GM10266 (cell line): ENCODE measurements at regions not wholly inside any gene's neighbourhood (a gene's known extent, or its start where the extent isn't known, plus 50 kb on each side); places are given as distances from the start of the nearest gene placed in this dataset.

Experiments
- DNase-seq: peaks from one replicate; pipeline ENCODE4 v3.0.0; 2012; ENCODE audit errors: extremely low spot score
- TF ChIP-seq, protein P1 (sequence below): IDR thresholded peaks from 2 replicates; pipeline ENCODE4 v1.5.1; 2012; ENCODE audit warnings: mild to moderate bottlenecking, low read depth; ENCODE audit not compliant: control insufficient read depth, insufficient read depth; ENCODE audit errors: missing control alignments

DNA sequence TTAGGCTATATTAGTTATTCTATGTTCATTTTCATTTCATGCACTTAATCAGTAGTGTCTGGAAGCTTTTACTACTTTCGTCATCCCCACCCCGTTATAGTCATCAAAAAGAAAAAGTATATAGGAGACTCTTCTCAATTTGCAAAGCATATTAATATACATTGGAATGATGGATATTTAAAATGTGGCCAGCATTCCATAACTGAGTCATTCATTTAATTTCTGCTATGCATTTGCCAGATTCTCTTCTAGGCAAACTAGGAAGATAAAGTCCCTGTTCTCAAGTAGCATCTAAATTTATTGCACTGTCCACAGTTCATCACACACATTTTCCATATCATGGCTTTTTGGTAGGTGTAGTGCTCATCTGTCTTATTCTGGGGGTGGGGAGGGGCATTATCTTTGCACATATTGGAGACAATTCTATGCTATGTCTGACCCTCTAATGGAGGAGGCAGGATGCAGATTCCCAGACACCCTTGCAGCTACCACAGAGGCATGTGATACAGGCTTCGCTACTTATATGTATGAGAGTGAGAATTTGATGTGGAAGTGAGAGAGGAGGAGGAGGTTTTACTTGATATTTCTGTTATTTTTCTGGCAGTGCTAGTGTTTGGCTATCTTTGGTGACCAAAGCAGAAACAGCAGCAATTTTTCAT lies 125.8 kb downstream of the CTH start:
- TF ChIP-seq, protein P1, sequence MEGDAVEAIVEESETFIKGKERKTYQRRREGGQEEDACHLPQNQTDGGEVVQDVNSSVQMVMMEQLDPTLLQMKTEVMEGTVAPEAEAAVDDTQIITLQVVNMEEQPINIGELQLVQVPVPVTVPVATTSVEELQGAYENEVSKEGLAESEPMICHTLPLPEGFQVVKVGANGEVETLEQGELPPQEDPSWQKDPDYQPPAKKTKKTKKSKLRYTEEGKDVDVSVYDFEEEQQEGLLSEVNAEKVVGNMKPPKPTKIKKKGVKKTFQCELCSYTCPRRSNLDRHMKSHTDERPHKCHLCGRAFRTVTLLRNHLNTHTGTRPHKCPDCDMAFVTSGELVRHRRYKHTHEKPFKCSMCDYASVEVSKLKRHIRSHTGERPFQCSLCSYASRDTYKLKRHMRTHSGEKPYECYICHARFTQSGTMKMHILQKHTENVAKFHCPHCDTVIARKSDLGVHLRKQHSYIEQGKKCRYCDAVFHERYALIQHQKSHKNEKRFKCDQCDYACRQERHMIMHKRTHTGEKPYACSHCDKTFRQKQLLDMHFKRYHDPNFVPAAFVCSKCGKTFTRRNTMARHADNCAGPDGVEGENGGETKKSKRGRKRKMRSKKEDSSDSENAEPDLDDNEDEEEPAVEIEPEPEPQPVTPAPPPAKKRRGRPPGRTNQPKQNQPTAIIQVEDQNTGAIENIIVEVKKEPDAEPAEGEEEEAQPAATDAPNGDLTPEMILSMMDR = no peak
- DNase-seq = no peak

GRCh38 chr1:70537788-70538187 lies 126.7 kb downstream of the CTH start:
- DNase-seq = no peak
- TF ChIP-seq, protein P1 = no peak

GRCh38 chr1:70542030-70542429 lies 131.0 kb downstream of the CTH start:
- TF ChIP-seq, protein P1 = no peak
- DNase-seq = no peak

DNA sequence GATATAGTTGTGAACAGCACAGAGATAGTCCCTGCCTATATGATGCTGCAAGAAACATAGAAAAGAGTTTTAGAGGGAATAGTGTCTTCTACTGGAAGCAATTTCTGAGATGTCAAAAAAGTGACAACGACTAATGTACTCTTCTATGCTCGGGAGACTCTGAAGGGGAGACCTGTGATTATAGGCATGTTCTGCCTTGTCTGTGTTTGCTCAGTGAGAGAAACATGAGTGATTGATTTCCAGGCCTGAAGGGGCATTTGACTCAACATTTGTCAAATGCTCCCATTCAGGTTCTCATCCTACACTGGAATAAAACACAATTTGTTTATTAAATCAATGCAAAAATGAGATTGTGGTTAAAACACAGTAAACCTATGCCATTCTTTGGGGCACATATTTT lies 131.8 kb downstream of the CTH start:
- no peak for DNase-seq
- TF ChIP-seq, protein P1 = no peak

- DNase-seq = no peak
- TF ChIP-seq, protein P1 = no peak
These were observed 135.7 kb downstream of the CTH start for GRCh38 chr1:70546726-70547125.

DNA sequence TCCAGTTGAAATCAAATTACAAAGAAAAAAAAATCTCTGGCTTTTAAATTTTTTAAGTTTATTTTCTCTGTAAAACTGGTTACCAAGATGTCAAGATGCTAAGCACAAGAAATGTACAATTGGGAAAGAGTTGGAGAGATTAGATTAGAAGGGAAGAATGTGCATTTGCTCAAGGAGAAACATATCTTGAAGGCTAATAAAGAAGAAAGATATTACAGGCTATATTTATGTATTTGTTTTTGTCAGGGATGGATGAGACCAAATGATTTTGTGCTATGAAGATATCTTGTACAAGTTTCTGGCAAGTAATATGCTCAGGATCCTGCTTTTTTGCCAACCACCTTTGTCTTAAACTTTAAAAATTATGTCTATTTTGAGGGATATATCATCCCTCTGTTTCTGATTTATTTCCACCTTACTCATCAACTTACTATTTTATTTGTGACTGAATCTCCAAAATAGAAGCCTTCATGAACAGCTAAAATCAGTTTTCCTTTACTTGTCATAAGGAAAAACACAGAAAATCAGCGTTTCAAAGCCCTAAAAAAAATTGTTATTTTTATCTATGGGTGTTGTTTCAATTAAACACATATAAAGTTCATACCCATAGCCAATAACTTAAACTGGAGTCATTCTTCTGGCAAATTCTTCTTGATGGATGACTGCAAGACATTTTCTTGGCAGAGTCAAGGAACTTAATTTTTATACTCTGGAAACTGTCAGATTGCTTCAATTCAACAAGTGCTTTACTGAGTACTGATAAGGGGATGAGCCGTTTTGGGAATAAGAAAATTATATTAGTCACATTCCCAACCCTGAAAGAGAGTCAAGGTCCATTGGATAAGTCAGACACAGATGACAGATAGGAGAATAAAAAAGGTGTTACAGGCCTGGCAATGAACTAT lies 141.8 kb downstream of the CTH start:
- TF ChIP-seq, protein P1 = no peak
- no peak for DNase-seq

DNA sequence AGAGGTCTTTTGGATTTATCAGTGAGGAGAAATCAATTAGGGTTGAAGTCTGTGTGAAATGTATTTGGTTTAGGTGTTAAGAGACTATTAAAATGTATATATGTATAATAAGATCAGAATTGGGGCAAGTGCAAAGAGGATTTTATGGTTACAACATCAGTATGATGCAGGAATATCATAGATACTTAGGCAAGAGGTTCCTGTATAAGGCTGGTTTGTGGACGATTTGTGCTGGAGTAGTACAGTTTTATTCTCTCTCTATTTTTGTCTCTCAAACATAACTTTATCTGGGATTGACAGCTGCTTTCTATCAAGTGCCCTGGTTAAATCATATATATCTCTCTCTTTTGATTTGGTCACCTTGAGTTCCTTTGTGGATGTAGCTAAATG lies 142.5 kb downstream of the CTH start:
- TF ChIP-seq, protein P1 = no peak
- DNase-seq = no peak
